Activated B cell treated with CpG ODN at 0.5 μM for 24 hours (primary cell): ENCODE measurements at regions not wholly inside any gene's neighbourhood (a gene's known extent, or its start where the extent isn't known, plus 50 kb on each side); places are given as distances from the start of the nearest gene placed in this dataset.

Experiments
- ATAC-seq: fragments of 200-7000 bp; cut with Tn5 transposase; one replicate; pipeline ENCODE4 v1.10.0; 2021; ENCODE audit warnings: low read depth, mild to moderate bottlenecking, moderate library complexity
- CTCF ChIA-PET: fragments of 350-600 bp; sonication (Branson Sonifier 250); formaldehyde crosslinking; loops from one replicate; lab custom pipeline; 2021; ENCODE audit warnings: antibody characterized with exemption; lab: Charles Lee
- POLR2A ChIA-PET: fragments of 350-600 bp; sonication (Branson Sonifier 250); formaldehyde crosslinking; loops from one replicate; lab custom pipeline; 2021; ENCODE audit warnings: antibody characterized with exemption; lab: Charles Lee
- DNase-seq: peaks from one replicate; pipeline ENCODE4 v3.0.0; 2022
- H3K27ac Mint-ChIP-seq: one replicate; pipeline ENCODE4 v1.8.0; 2020; ENCODE audit warnings: mixed read lengths
- H3K27me3 Mint-ChIP-seq: one replicate; pipeline ENCODE4 v1.8.0; 2021; ENCODE audit warnings: mixed read lengths
- H3K36me3 Mint-ChIP-seq: one replicate; pipeline ENCODE4 v1.8.0; 2021; ENCODE audit warnings: low read depth, mixed read lengths
- H3K4me1 Mint-ChIP-seq: one replicate; pipeline ENCODE4 v1.8.0; 2021; ENCODE audit warnings: mixed read lengths
- H3K4me3 Mint-ChIP-seq: one replicate; pipeline ENCODE4 v1.8.0; 2020; ENCODE audit warnings: mild to moderate bottlenecking, mixed read lengths
- H3K9me3 Mint-ChIP-seq: one replicate; pipeline ENCODE4 v1.8.0; 2020; ENCODE audit warnings: mixed read lengths
- CTCF ChIP-seq: fragments of 200-600 bp; IDR thresholded peaks from one replicate; pipeline ENCODE4 v1.8.0; 2022; ENCODE audit warnings: antibody characterized with exemption, mild to moderate bottlenecking
- intact Hi-C: fragments of 100-400 bp; cut with micrococcal nuclease; formaldehyde crosslinking; loops from one replicate; pipeline ENCODE4 v1.15.1; 2024

- Mint-ChIP-seq H3K27ac (no peak overlapping the region), H3K4me3 (no peak overlapping the region), H3K27me3 (peaks cover 9% of the 10 kb centered on the region), H3K9me3 (peaks cover 10% of the 10 kb centered on the region), H3K4me1 (no peaks in the 10 kb centered on the region), H3K36me3 (no peaks in the 10 kb centered on the region)
- ChIA-PET POLR2A (no interaction called here), CTCF (no interaction called here)
- no peak for TF ChIP-seq CTCF
- DNase-seq (no peak), ATAC-seq (no peak)
- intact Hi-C loops = no loop called here
These were observed 67.8 kb upstream of the SDK1 start for GRCh38 chr7:3233301-3233700.

GRCh38 chr7:3234051-3234450 lies 67.0 kb upstream of the SDK1 start:
- Mint-ChIP-seq H3K9me3 (peaks cover 10% of the 10 kb centered on the region), H3K4me3 (no peak overlapping the region), H3K36me3 (no peaks in the 10 kb centered on the region), H3K27ac (no peak overlapping the region), H3K27me3 (peaks cover 9% of the 10 kb centered on the region), H3K4me1 (no peaks in the 10 kb centered on the region)
- intact Hi-C loops = no loop called here
- ChIA-PET CTCF (no interaction called here), POLR2A (no interaction called here)
- ATAC-seq (no peak), DNase-seq (no peak)
- TF ChIP-seq CTCF = no peak

DNA sequence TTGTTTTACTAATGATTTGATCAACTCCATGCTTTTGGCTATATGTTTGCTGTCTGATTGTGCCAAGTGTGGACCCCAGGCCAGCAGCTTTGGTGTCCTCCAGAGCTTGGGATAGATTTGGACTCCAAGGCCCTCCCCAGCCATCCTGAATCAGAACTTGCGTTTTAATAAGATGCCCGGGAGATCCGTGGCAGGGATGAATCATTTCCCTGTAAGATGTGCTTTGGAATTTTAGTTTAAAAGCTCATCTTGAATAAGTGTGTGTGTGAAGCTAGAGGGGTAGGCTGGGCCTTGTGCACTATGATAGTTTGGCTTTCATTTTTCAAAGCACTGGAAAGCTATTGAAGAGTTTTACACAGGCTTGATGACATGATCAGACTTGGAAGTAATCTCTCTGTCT lies 66.2 kb upstream of the SDK1 start:
- ChIA-PET CTCF (no interaction called here), POLR2A (no interaction called here)
- TF ChIP-seq CTCF = no peak
- H3K27ac Mint-ChIP-seq = no peak overlapping the region
- no peaks in the 10 kb centered on the region for H3K36me3 Mint-ChIP-seq
- DNase-seq (no peak), ATAC-seq (no peak)
- H3K4me3 Mint-ChIP-seq = no peak overlapping the region
- intact Hi-C loops = no loop called here
- H3K9me3 Mint-ChIP-seq = peaks cover 10% of the 10 kb centered on the region
- H3K27me3 Mint-ChIP-seq = peaks cover 9% of the 10 kb centered on the region
- H3K4me1 Mint-ChIP-seq = no peaks in the 10 kb centered on the region

DNA sequence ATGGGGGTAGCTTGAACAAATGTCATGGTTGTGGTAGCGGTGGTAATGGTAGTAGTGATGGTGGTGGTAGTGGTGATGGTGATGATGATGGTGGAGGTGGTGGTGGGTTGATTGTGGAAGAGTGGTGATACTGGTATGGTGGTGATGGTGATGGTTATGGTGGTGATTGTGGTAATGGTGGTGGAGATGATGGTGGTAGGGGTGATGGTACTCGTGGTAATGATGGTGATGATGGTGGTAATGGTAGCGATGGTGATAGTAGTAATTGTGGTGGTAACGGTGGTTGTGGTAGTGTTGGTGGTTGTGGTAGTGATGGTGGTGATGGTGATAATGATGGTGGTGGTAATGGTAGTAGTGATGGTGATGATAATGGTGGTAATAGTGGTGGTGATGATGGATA lies 65.7 kb upstream of the SDK1 start:
- DNase-seq (no peak), ATAC-seq (no peak)
- H3K9me3 Mint-ChIP-seq = peaks cover 10% of the 10 kb centered on the region
- H3K4me1 Mint-ChIP-seq = no peaks in the 10 kb centered on the region
- TF ChIP-seq CTCF = no peak
- intact Hi-C loops = no loop called here
- no peaks in the 10 kb centered on the region for H3K36me3 Mint-ChIP-seq
- H3K4me3 Mint-ChIP-seq = no peak overlapping the region
- ChIA-PET CTCF (no interaction called here), POLR2A (no interaction called here)
- H3K27ac Mint-ChIP-seq = no peak overlapping the region
- peaks cover 9% of the 10 kb centered on the region for H3K27me3 Mint-ChIP-seq

- peaks cover 10% of the 10 kb centered on the region for H3K9me3 Mint-ChIP-seq
- POLR2A ChIA-PET = no interaction called here
- H3K27me3 Mint-ChIP-seq = peaks cover 9% of the 10 kb centered on the region
- H3K4me3 Mint-ChIP-seq = no peak overlapping the region
- no peak overlapping the region for H3K27ac Mint-ChIP-seq
- no peaks in the 10 kb centered on the region for H3K36me3 Mint-ChIP-seq
- intact Hi-C loops = no loop called here
- ATAC-seq = no peak
- TF ChIP-seq CTCF = no peak
- CTCF ChIA-PET = no interaction called here
- DNase-seq = no peak
- H3K4me1 Mint-ChIP-seq = no peaks in the 10 kb centered on the region
These were observed 64.8 kb upstream of the SDK1 start for GRCh38 chr7:3236268-3236667.
